ENCODE measurements at regions not wholly inside any gene's neighbourhood (a gene's known extent, or its start where the extent isn't known, plus 50 kb on each side); places are given as distances from the start of the nearest gene placed in this dataset.

DNA sequence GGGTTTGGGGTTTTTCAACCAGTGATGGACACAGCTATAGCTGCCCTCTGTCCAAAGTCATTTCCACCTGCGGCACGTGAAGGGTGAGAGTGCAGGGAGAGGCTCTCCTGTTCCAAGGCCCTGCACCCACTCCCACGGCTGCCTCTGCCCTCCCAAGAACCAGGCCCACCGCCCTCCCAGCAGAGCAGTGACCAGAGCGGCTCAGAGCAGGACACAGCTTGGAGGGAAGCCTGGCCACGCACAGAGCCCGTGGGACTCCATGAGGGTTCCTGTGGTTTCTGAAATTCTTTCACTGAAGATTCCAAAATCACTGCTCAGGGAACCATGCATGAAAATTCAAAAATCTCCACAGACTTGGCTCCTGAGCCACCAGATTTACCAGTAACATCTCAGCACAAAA is 67.3 kb upstream of the SALL3 start:
- POLR2A ChIA-PET, result no interaction called here
- no peak for DNase-seq (ENCODE audit: extremely low spot score)
- no peak for TF ChIP-seq SP1 (IDR thresholded peaks at IDR 0.05)
- no peak for TF ChIP-seq NFRKB (IDR thresholded peaks at IDR 0.05)
- no peak for TF ChIP-seq FOXK2 (IDR thresholded peaks at IDR 0.05)
- TF ChIP-seq FOXA1 (IDR thresholded peaks at IDR 0.05), result no peak
- CTCF ChIA-PET, result no interaction called here

DNA sequence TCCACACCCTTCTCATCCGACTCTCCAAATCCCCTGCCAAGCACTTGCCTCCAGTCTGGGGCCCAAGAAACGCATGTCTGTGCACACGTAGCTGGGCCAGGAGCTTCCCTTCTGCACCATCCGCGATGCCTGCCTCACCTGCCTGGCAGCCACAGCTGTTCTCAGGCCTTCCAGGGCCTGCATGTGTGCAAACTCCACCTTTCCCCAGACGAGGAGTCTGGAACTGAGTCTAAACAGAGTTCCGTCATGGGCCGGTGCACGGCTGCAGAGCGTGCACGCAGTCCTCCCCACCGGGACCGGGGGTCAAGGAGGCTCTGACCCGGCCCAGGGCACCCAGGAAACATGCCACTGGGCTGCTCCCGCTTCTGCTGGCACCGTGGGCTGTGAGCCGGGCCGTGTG is 66.8 kb upstream of the SALL3 start:
- DNase-seq (ENCODE audit: extremely low spot score), result no peak
- CTCF ChIA-PET, result no interaction called here
- POLR2A ChIA-PET, result no interaction called here
- TF ChIP-seq SUZ12 (IDR thresholded peaks at IDR 0.05) (no peak), ZNF384 (IDR thresholded peaks at IDR 0.05) (no peak), FOXK2 (IDR thresholded peaks at IDR 0.05) (no peak), ELF4 (IDR thresholded peaks at IDR 0.05) (no peak), ARNT (IDR thresholded peaks at IDR 0.05) (no peak), FOXM1 (IDR thresholded peaks at IDR 0.05; ENCODE audit: borderline replicate concordance) (no peak), LEF1 (IDR thresholded peaks at IDR 0.05; ENCODE audit: borderline replicate concordance) (no peak)
- TF ChIP-seq, protein P1, sequence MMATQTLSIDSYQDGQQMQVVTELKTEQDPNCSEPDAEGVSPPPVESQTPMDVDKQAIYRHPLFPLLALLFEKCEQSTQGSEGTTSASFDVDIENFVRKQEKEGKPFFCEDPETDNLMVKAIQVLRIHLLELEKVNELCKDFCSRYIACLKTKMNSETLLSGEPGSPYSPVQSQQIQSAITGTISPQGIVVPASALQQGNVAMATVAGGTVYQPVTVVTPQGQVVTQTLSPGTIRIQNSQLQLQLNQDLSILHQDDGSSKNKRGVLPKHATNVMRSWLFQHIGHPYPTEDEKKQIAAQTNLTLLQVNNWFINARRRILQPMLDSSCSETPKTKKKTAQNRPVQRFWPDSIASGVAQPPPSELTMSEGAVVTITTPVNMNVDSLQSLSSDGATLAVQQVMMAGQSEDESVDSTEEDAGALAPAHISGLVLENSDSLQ (IDR thresholded peaks at IDR 0.05), result no peak

GRCh38 chr18:78913395-78913794 is 66.2 kb upstream of the SALL3 start:
- TF ChIP-seq LEF1 (IDR thresholded peaks at IDR 0.05; ENCODE audit: borderline replicate concordance) (no peak), HDGF (IDR thresholded peaks at IDR 0.05; ENCODE audit: borderline replicate concordance) (no peak), TARDBP (IDR thresholded peaks at IDR 0.05) (no peak), ZNF384 (IDR thresholded peaks at IDR 0.05) (no peak), L3MBTL2 (conservative IDR thresholded peaks at IDR 0.05) (no peak), FOXA1 (IDR thresholded peaks at IDR 0.05) (no peak), CTBP1 (IDR thresholded peaks at IDR 0.05; ENCODE audit: borderline replicate concordance) (no peak), FOXM1 (IDR thresholded peaks at IDR 0.05; ENCODE audit: borderline replicate concordance) (no peak), BHLHE40 (IDR thresholded peaks at IDR 0.05; ENCODE audit: borderline replicate concordance) (no peak), ELF4 (IDR thresholded peaks at IDR 0.05) (no peak), SP1 (IDR thresholded peaks at IDR 0.05) (no peak), FOXK2 (IDR thresholded peaks at IDR 0.05) (no peak)
- TF ChIP-seq, protein P1 (IDR thresholded peaks at IDR 0.05), result no peak
- CTCF ChIA-PET, result no interaction called here
- DNase-seq (ENCODE audit: extremely low spot score), result no peak
- POLR2A ChIA-PET, result no interaction called here

GRCh38 chr18:78913830-78914231 is 65.8 kb upstream of the SALL3 start:
- ChIA-PET POLR2A (no interaction called here), CTCF (no interaction called here)
- TF ChIP-seq SUZ12 (IDR thresholded peaks at IDR 0.05), result no peak
- no peak for TF ChIP-seq ELF4 (IDR thresholded peaks at IDR 0.05)
- no peak for TF ChIP-seq LEF1 (IDR thresholded peaks at IDR 0.05; ENCODE audit: borderline replicate concordance)
- no peak for TF ChIP-seq L3MBTL2 (conservative IDR thresholded peaks at IDR 0.05)
- TF ChIP-seq, protein P1 (IDR thresholded peaks at IDR 0.05), result no peak
- no peak for TF ChIP-seq HDGF (IDR thresholded peaks at IDR 0.05; ENCODE audit: borderline replicate concordance)
- TF ChIP-seq NFRKB (IDR thresholded peaks at IDR 0.05), result no peak
- no peak for TF ChIP-seq SP1 (IDR thresholded peaks at IDR 0.05)
- no peak for TF ChIP-seq ZNF384 (IDR thresholded peaks at IDR 0.05)
- no peak for TF ChIP-seq FOXA1 (IDR thresholded peaks at IDR 0.05)
- no peak for TF ChIP-seq BHLHE40 (IDR thresholded peaks at IDR 0.05; ENCODE audit: borderline replicate concordance)
- no peak for TF ChIP-seq ARNT (IDR thresholded peaks at IDR 0.05)
- TF ChIP-seq CTBP1 (IDR thresholded peaks at IDR 0.05; ENCODE audit: borderline replicate concordance), result no peak
- no peak for TF ChIP-seq FOXM1 (IDR thresholded peaks at IDR 0.05; ENCODE audit: borderline replicate concordance)
- DNase-seq (ENCODE audit: extremely low spot score), result no peak

- CTCF ChIA-PET, result no interaction called here
- no peak for DNase-seq (ENCODE audit: extremely low spot score)
- POLR2A ChIA-PET, result no interaction called here
- TF ChIP-seq SUZ12 (IDR thresholded peaks at IDR 0.05), result no peak
Observed at GRCh38 chr18:78914249-78914935, 65.2 kb upstream of the SALL3 start.

DNA sequence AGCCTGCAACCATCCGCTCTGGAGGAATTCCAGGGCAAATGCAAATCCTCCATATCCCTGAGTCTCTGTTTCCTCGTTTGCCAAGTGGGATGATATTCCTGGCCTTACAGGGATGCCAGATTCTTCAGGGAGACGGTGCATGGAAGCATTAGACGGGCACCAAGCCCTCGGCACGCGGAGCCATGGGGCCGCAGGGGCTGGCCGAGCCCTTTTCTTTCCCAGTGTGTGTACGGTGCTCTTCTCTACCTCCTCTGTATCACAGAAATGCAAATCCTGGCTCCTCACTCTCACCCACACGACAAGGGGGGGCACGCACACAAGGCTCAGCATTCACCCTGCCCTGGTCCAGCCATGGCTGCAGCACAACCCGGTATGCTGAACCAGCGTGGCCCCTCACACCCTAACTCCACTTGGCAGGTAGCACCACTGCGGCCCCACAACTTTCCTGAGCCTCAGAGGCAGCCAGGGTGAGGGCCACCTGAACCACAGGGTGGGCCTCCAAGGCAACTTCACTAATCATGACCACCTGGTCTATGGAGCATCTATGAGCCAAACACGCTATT is 64.1 kb upstream of the SALL3 start:
- TF ChIP-seq HDGF (IDR thresholded peaks at IDR 0.05; ENCODE audit: borderline replicate concordance), result no peak
- no peak for TF ChIP-seq ZNF384 (IDR thresholded peaks at IDR 0.05)
- TF ChIP-seq SUZ12 (IDR thresholded peaks at IDR 0.05), result no peak
- TF ChIP-seq FOXM1 (IDR thresholded peaks at IDR 0.05; ENCODE audit: borderline replicate concordance), result no peak
- no peak for TF ChIP-seq FOXA1 (IDR thresholded peaks at IDR 0.05)
- TF ChIP-seq FOXK2 (IDR thresholded peaks at IDR 0.05), result no peak
- no peak for TF ChIP-seq LEF1 (IDR thresholded peaks at IDR 0.05; ENCODE audit: borderline replicate concordance)
- TF ChIP-seq ARNT (IDR thresholded peaks at IDR 0.05), result no peak
- no peak for TF ChIP-seq SP1 (IDR thresholded peaks at IDR 0.05)
- no peak for TF ChIP-seq TARDBP (IDR thresholded peaks at IDR 0.05)
- CTCF ChIA-PET, result no interaction called here
- no peak for DNase-seq (ENCODE audit: extremely low spot score)
- POLR2A ChIA-PET, result no interaction called here

GRCh38 chr18:78918707-78919106 is 60.9 kb upstream of the SALL3 start:
- TF ChIP-seq SP1 (IDR thresholded peaks at IDR 0.05) (no peak), NFRKB (IDR thresholded peaks at IDR 0.05) (no peak), BHLHE40 (IDR thresholded peaks at IDR 0.05; ENCODE audit: borderline replicate concordance) (no peak), LEF1 (IDR thresholded peaks at IDR 0.05; ENCODE audit: borderline replicate concordance) (no peak), TARDBP (IDR thresholded peaks at IDR 0.05) (no peak), SUZ12 (IDR thresholded peaks at IDR 0.05) (no peak), ARNT (IDR thresholded peaks at IDR 0.05) (no peak), CTBP1 (IDR thresholded peaks at IDR 0.05; ENCODE audit: borderline replicate concordance) (no peak), L3MBTL2 (conservative IDR thresholded peaks at IDR 0.05) (no peak), FOXK2 (IDR thresholded peaks at IDR 0.05) (no peak), HDGF (IDR thresholded peaks at IDR 0.05; ENCODE audit: borderline replicate concordance) (no peak), FOXM1 (IDR thresholded peaks at IDR 0.05; ENCODE audit: borderline replicate concordance) (no peak), ZNF384 (IDR thresholded peaks at IDR 0.05) (no peak), FOXA1 (IDR thresholded peaks at IDR 0.05) (no peak), ELF4 (IDR thresholded peaks at IDR 0.05) (no peak)
- TF ChIP-seq, protein P1 (IDR thresholded peaks at IDR 0.05), result no peak
- no peak for DNase-seq (ENCODE audit: extremely low spot score)
- ChIA-PET CTCF (no interaction called here), POLR2A (no interaction called here)
